Neural crest cell (in vitro differentiated cells): ENCODE measurements at regions not wholly inside any gene's neighbourhood (a gene's known extent, or its start where the extent isn't known, plus 50 kb on each side); places are given as distances from the start of the nearest gene placed in this dataset.
A peak's percentile ranks its signal among the peaks of the same experiment; 100 is the strongest.

Experiments used
- DNase-seq: peaks from one replicate; pipeline ENCODE4 v3.0.0; 2021; ENCODE audit warnings: low read depth, mixed read lengths, low spot score
- H3K27ac Mint-ChIP-seq: one replicate; pipeline ENCODE4 v1.8.0; 2021; ENCODE audit warnings: mild to moderate bottlenecking, mixed read lengths; ENCODE audit not compliant: unreplicated experiment
- H3K27me3 Mint-ChIP-seq: 2 replicates; pipeline ENCODE4 v1.8.0; 2021; ENCODE audit warnings: low read depth, mild to moderate bottlenecking, mixed read lengths
- H3K36me3 Mint-ChIP-seq: 2 replicates; pipeline ENCODE4 v1.8.0; 2021; ENCODE audit warnings: low read depth, mild to moderate bottlenecking, mixed read lengths
- H3K4me1 Mint-ChIP-seq: 2 replicates; pipeline ENCODE4 v1.8.0; 2021; ENCODE audit warnings: mixed read lengths
- H3K4me3 Mint-ChIP-seq: one replicate; pipeline ENCODE4 v1.8.0; 2021; ENCODE audit warnings: mild to moderate bottlenecking, mixed read lengths
- H3K9me3 Mint-ChIP-seq: 2 replicates; pipeline ENCODE4 v1.8.0; 2021; ENCODE audit warnings: mixed read lengths
- CTCF ChIP-seq: fragments of 200-600 bp; sonication (generic); conservative IDR thresholded peaks from 2 replicates; pipeline ENCODE4 v1.5.0; 2021; ENCODE audit warnings: antibody characterized with exemption, mild to moderate bottlenecking

GRCh38 chr3:117435506-117435905 is 725.9 kb downstream of the TUSC7 start:
- no peak overlapping the region for H3K27ac Mint-ChIP-seq
- no peak overlapping the region for H3K4me3 Mint-ChIP-seq
- H3K9me3 Mint-ChIP-seq: no peaks in the 10 kb centered on the region
- H3K27me3 Mint-ChIP-seq: no peaks in the 10 kb centered on the region
- H3K36me3 Mint-ChIP-seq: no peaks in the 10 kb centered on the region
- TF ChIP-seq CTCF: no peak
- DNase-seq: no peak
- H3K4me1 Mint-ChIP-seq: peaks cover 6% of the 10 kb centered on the region

GRCh38 chr3:117439812-117440211 is 730.2 kb downstream of the TUSC7 start:
- TF ChIP-seq CTCF: peak; percentile 56
- Mint-ChIP-seq H3K4me1 (no peaks in the 10 kb centered on the region), H3K27ac (no peak overlapping the region), H3K36me3 (no peaks in the 10 kb centered on the region), H3K27me3 (no peaks in the 10 kb centered on the region), H3K4me3 (no peak overlapping the region), H3K9me3 (no peaks in the 10 kb centered on the region)
- no peak for DNase-seq

GRCh38 chr3:117441851-117442250 is 732.3 kb downstream of the TUSC7 start:
- Mint-ChIP-seq H3K4me1 (no peaks in the 10 kb centered on the region), H3K27ac (no peak overlapping the region), H3K4me3 (no peak overlapping the region), H3K36me3 (no peaks in the 10 kb centered on the region), H3K9me3 (no peaks in the 10 kb centered on the region), H3K27me3 (no peaks in the 10 kb centered on the region)
- no peak for TF ChIP-seq CTCF
- DNase-seq: no peak

- H3K4me1 Mint-ChIP-seq: no peaks in the 10 kb centered on the region
- no peaks in the 10 kb centered on the region for H3K9me3 Mint-ChIP-seq
- H3K27ac Mint-ChIP-seq: no peak overlapping the region
- no peak overlapping the region for H3K4me3 Mint-ChIP-seq
- H3K27me3 Mint-ChIP-seq: no peaks in the 10 kb centered on the region
- H3K36me3 Mint-ChIP-seq: no peaks in the 10 kb centered on the region
- TF ChIP-seq CTCF: no peak
- no peak for DNase-seq
These were observed 733.0 kb downstream of the TUSC7 start for GRCh38 chr3:117442566-117442965.

GRCh38 chr3:117443014-117443413 is 733.4 kb downstream of the TUSC7 start:
- H3K36me3 Mint-ChIP-seq: no peaks in the 10 kb centered on the region
- H3K27me3 Mint-ChIP-seq: no peaks in the 10 kb centered on the region
- TF ChIP-seq CTCF: no peak
- no peak for DNase-seq
- H3K4me3 Mint-ChIP-seq: no peak overlapping the region
- H3K9me3 Mint-ChIP-seq: no peaks in the 10 kb centered on the region
- no peak overlapping the region for H3K27ac Mint-ChIP-seq
- H3K4me1 Mint-ChIP-seq: no peaks in the 10 kb centered on the region

- Mint-ChIP-seq H3K36me3 (no peaks in the 10 kb centered on the region), H3K4me3 (no peak overlapping the region), H3K9me3 (no peaks in the 10 kb centered on the region), H3K27ac (no peak overlapping the region), H3K4me1 (no peaks in the 10 kb centered on the region), H3K27me3 (no peaks in the 10 kb centered on the region)
- TF ChIP-seq CTCF: no peak
- DNase-seq: no peak
These were observed 734.6 kb downstream of the TUSC7 start for GRCh38 chr3:117444175-117444574.
